ENCODE measurements at regions not wholly inside any gene's neighbourhood (a gene's known extent, or its start where the extent isn't known, plus 50 kb on each side); places are given as distances from the start of the nearest gene placed in this dataset.

DNA sequence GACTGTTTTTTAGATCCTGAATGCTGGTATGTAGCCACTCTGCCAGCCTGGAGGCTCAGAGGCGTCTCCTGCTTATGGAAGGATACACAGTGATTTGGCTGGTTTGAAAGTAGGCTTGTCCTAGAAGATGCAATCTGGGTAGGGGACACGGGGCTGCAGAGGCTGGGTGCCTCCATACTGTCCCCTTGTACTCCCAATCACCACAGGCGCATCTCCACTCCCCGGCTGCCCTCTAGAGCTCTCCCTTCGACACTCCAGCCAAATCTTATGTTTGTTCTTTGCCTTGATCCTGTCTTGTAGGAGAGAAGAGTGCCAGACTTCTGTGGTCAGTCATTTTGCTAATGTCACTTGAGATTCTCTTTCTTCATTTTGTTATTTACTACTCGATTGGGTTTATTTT, 168.8 kb upstream of the THRB start:
- ChIA-PET CTCF (no interaction called here), POLR2A (ENCODE audit: unreplicated experiment) (no interaction called here)
- in situ Hi-C loops (cut with MboI; ENCODE audit: low sequenced_read_pairs) (no loop called here), dilution Hi-C loops (cut with HindIII; ENCODE audit: low sequenced_read_pairs, unreplicated experiment) (no loop called here), intact Hi-C loops (cut with micrococcal nuclease) (no loop called here)
- Histone ChIP-seq H4K5ac (ENCODE audit: low read depth, low read length) (no peak overlapping the region), H3K4me1 (ENCODE audit: control insufficient read depth, insufficient read depth, low read length) (no peaks in the 10 kb centered on the region), H3K4me3 (ENCODE audit: insufficient read depth, low read depth, low read length) (no peak overlapping the region), H3K27ac (ENCODE audit: insufficient read depth, low read length) (no peak overlapping the region), H2AK9ac (replicated peaks; ENCODE audit: low read depth, low read length, poor library complexity) (no peak overlapping the region), H3K9me3 (ENCODE audit: control insufficient read depth, insufficient read depth, low read length) (no peaks in the 10 kb centered on the region), H2BK5ac (ENCODE audit: low read depth, low read length, poor library complexity, severe bottlenecking) (no peak overlapping the region), H3K56ac (ENCODE audit: extremely low read depth, insufficient read depth, low read length) (no peak overlapping the region), H3K9ac (ENCODE audit: low read depth, low read length) (no peak overlapping the region), H2BK15ac (ENCODE audit: low read depth, low read length) (no peak overlapping the region), H3K4ac (ENCODE audit: low read depth, low read length) (no peak overlapping the region), H3K27me3 (ENCODE audit: control insufficient read depth, insufficient read depth, low read length) (no peaks in the 10 kb centered on the region), H2BK20ac (ENCODE audit: low read depth, low read length) (no peak overlapping the region), H3K23ac (ENCODE audit: low read depth, low read length) (no peak overlapping the region), H3K9me1 (ENCODE audit: insufficient read depth, low read length) (no peaks in the 10 kb centered on the region), H3K14ac (replicated peaks; ENCODE audit: low read depth, low read length) (no peak overlapping the region), H4K91ac (ENCODE audit: insufficient read depth, low read depth, low read length) (no peak overlapping the region), H2BK120ac (ENCODE audit: low read depth, low read length) (no peak overlapping the region), H3K79me1 (ENCODE audit: low read depth in 1 of 2, low read length in 2 of 2) (no peaks in the 10 kb centered on the region), H4K8ac (ENCODE audit: low read depth in 2 of 2, low read length in 2 of 2) (no peak overlapping the region), H4K20me1 (ENCODE audit: insufficient read depth, low read length) (no peaks in the 10 kb centered on the region), H2AFZ (replicated peaks; ENCODE audit: low read length, poor library complexity) (no peak overlapping the region), H3K18ac (ENCODE audit: low read depth, low read length) (no peak overlapping the region), H3K36me3 (ENCODE audit: control insufficient read depth, insufficient read depth, low read length) (no peaks in the 10 kb centered on the region), H2AK5ac (ENCODE audit: low read depth, low read length) (no peak overlapping the region), H3K4me2 (ENCODE audit: low read depth, low read length) (no peak overlapping the region)
- TF ChIP-seq SMC3 (IDR thresholded peaks at IDR 0.05; ENCODE audit: low read depth, low read length) (no peak), BHLHE40 (IDR thresholded peaks at IDR 0.05; ENCODE audit: low read depth, low read length) (no peak), NFE2L2 (IDR thresholded peaks at IDR 0.05; ENCODE audit: low read depth, low read length) (no peak), POLR2A (IDR thresholded peaks at IDR 0.05; ENCODE audit: low read depth, low read length) (no peak), RAD21 (IDR thresholded peaks at IDR 0.05; ENCODE audit: low read length) (no peak), FOS (IDR thresholded peaks at IDR 0.05; ENCODE audit: low read depth, low read length) (no peak), CHD1 (IDR thresholded peaks at IDR 0.05; ENCODE audit: low read depth, low read length) (no peak), MAZ (IDR thresholded peaks at IDR 0.05; ENCODE audit: borderline replicate concordance, low read depth, low read length) (no peak), RFX5 (IDR thresholded peaks at IDR 0.05; ENCODE audit: low read depth, low read length) (no peak), MAFK (IDR thresholded peaks at IDR 0.05; ENCODE audit: low read depth, low read length) (no peak), MXI1 (IDR thresholded peaks at IDR 0.05; ENCODE audit: borderline replicate concordance, low read depth, low read length) (no peak)
- TF ChIP-seq, protein P1, sequence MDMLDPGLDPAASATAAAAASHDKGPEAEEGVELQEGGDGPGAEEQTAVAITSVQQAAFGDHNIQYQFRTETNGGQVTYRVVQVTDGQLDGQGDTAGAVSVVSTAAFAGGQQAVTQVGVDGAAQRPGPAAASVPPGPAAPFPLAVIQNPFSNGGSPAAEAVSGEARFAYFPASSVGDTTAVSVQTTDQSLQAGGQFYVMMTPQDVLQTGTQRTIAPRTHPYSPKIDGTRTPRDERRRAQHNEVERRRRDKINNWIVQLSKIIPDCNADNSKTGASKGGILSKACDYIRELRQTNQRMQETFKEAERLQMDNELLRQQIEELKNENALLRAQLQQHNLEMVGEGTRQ (IDR thresholded peaks at IDR 0.05; ENCODE audit: low read depth, low read length), result no peak
- TF ChIP-seq, protein P2, sequence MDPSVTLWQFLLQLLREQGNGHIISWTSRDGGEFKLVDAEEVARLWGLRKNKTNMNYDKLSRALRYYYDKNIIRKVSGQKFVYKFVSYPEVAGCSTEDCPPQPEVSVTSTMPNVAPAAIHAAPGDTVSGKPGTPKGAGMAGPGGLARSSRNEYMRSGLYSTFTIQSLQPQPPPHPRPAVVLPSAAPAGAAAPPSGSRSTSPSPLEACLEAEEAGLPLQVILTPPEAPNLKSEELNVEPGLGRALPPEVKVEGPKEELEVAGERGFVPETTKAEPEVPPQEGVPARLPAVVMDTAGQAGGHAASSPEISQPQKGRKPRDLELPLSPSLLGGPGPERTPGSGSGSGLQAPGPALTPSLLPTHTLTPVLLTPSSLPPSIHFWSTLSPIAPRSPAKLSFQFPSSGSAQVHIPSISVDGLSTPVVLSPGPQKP (IDR thresholded peaks at IDR 0.05; ENCODE audit: borderline replicate concordance, low read depth, low read length), result no peak
- TF ChIP-seq, protein P3, sequence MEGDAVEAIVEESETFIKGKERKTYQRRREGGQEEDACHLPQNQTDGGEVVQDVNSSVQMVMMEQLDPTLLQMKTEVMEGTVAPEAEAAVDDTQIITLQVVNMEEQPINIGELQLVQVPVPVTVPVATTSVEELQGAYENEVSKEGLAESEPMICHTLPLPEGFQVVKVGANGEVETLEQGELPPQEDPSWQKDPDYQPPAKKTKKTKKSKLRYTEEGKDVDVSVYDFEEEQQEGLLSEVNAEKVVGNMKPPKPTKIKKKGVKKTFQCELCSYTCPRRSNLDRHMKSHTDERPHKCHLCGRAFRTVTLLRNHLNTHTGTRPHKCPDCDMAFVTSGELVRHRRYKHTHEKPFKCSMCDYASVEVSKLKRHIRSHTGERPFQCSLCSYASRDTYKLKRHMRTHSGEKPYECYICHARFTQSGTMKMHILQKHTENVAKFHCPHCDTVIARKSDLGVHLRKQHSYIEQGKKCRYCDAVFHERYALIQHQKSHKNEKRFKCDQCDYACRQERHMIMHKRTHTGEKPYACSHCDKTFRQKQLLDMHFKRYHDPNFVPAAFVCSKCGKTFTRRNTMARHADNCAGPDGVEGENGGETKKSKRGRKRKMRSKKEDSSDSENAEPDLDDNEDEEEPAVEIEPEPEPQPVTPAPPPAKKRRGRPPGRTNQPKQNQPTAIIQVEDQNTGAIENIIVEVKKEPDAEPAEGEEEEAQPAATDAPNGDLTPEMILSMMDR (conservative IDR thresholded peaks at IDR 0.05; ENCODE audit: low read depth, low read length), result no peak
- no CpG with 5 or more reads among the region's 6 CpGs for WGBS, 2 experiments (ENCODE audit: extremely low coverage in 2 of 2, insufficient read length in 1 of 2)
- DNase-seq, result no peak
- no TSS peak for BruUV-seq (replicated peaks)
- ATAC-seq (ENCODE audit: low read depth), result no peak
